SK-N-SH (cell line): ENCODE measurements at regions not wholly inside any gene's neighbourhood (a gene's known extent, or its start where the extent isn't known, plus 50 kb on each side); places are given as distances from the start of the nearest gene placed in this dataset.

Experiments
- CTCF ChIA-PET: fragments of 300-600, 350-600 bp; formaldehyde crosslinking; extraction: SDS; loops from one replicate; lab custom pipeline; 2021; lab: Yijun Ruan, JAX
- POLR2A ChIA-PET: fragments of 350-600 bp; sonication (Branson Sonifier 250); formaldehyde crosslinking; extraction: SDS; loops from one replicate; lab custom pipeline; 2020; ENCODE audit warnings: antibody characterized with exemption, inconsistent platforms; lab: Yijun Ruan, JAX
- DNase-seq: peaks from one replicate; pipeline ENCODE4 v3.0.0; 2012
- H2AFZ ChIP-seq: fragments of 200-600 bp; sonication (generic); 2 replicates; pipeline ENCODE4 v1.8.1; 2016; ENCODE audit warnings: antibody characterized with exemption, mild to moderate bottlenecking, low read depth
- H3F3A ChIP-seq: fragments of 200-600 bp; sonication (generic); replicated peaks from 2 replicates; pipeline ENCODE3; 2016; ENCODE audit warnings: antibody characterized with exemption, mild to moderate bottlenecking; ENCODE audit not compliant: insufficient read depth
- H3K27ac ChIP-seq, 2 experiments: fragments of 200-500 bp in 1 of 2; fragments of 200-600 bp in 1 of 2; sonication (Bioruptor generic) in 1 of 2; sonication (generic), shearing (Covaris generic) in 1 of 2; 2 replicates each; pipeline versions ENCODE4 v1.5.1 to v1.6.1; 2014 to 2016; ENCODE audit warnings: low read depth in 2 of 2, inconsistent platforms in 1 of 2, low read length in 1 of 2, mild to moderate bottlenecking in 1 of 2, mixed read lengths in 1 of 2
- H3K27me3 ChIP-seq: fragments of 200-600 bp; sonication (generic), shearing (Covaris generic); 2 replicates; pipeline ENCODE4 v1.6.1; 2016; ENCODE audit warnings: mixed run types; ENCODE audit not compliant: insufficient read depth
- H3K36me3 ChIP-seq, 2 experiments: fragments of 200-500 bp in 1 of 2; fragments of 200-600 bp in 1 of 2; sonication (Bioruptor generic) in 1 of 2; sonication (generic) in 1 of 2; replicated peaks in 1 of 2; 2 replicates each; pipeline versions ENCODE3 to v1.5.1; 2014 to 2016; ENCODE audit warnings: low read length in 1 of 2, mild to moderate bottlenecking in 1 of 2; ENCODE audit not compliant: insufficient read depth in 2 of 2, control insufficient read depth in 1 of 2
- H3K4me1 ChIP-seq, 2 experiments: fragments of 200-500 bp in 1 of 2; fragments of 200-600 bp in 1 of 2; sonication (Bioruptor generic) in 1 of 2; sonication (generic), shearing (Covaris generic) in 1 of 2; 2 replicates each; pipeline versions ENCODE4 v1.5.1 to v1.6.1; 2014 to 2016; ENCODE audit warnings: low read depth in 1 of 2, low read length in 1 of 2, mixed run types in 1 of 2; ENCODE audit not compliant: insufficient read depth in 2 of 2, control insufficient read depth in 1 of 2
- H3K4me2 ChIP-seq: fragments of 200-600 bp; sonication (generic), shearing (Covaris generic); 2 replicates; pipeline ENCODE4 v1.6.1; 2017; ENCODE audit warnings: mixed run types
- H3K4me3 ChIP-seq, 2 experiments: fragments of 200-500 bp in 1 of 2; fragments of 200-600 bp in 1 of 2; sonication (Bioruptor generic) in 1 of 2; sonication (generic), shearing (Covaris generic) in 1 of 2; 2 replicates each; pipeline versions ENCODE4 v1.5.1 to v1.8.1; 2014 to 2016; ENCODE audit warnings: low read depth in 2 of 2, inconsistent platforms in 1 of 2, low read length in 1 of 2, mild to moderate bottlenecking in 1 of 2, mixed read lengths in 1 of 2, moderate library complexity in 1 of 2
- H3K79me2 ChIP-seq: fragments of 200-600 bp; sonication (generic); 2 replicates; pipeline ENCODE4 v1.8.1; 2017; ENCODE audit warnings: mild to moderate bottlenecking; ENCODE audit not compliant: insufficient read depth
- H3K9ac ChIP-seq: fragments of 200-600 bp; sonication (generic); 2 replicates; pipeline ENCODE4 v1.6.1; 2017; ENCODE audit warnings: mixed run types
- H3K9me2 ChIP-seq: fragments of 200-600 bp; sonication (generic); 2 replicates; pipeline ENCODE4 v1.6.1; 2017; ENCODE audit warnings: mixed run types
- H3K9me3 ChIP-seq: fragments of 200-600 bp; sonication (generic); 2 replicates; pipeline ENCODE4 v1.6.1; 2017; ENCODE audit warnings: mixed run types, mild to moderate bottlenecking, moderate library complexity
- H4K20me1 ChIP-seq: fragments of 200-600 bp; sonication (generic); 2 replicates; pipeline ENCODE4 v1.6.1; 2017; ENCODE audit warnings: mild to moderate bottlenecking, mixed run types; ENCODE audit not compliant: insufficient read depth
- CHD2 ChIP-seq: fragments of 150-350 bp; IDR thresholded peaks from 2 replicates; pipeline ENCODE4 v1.6.1; 2018; ENCODE audit warnings: low read length; ENCODE audit not compliant: partially characterized antibody
- EP300 ChIP-seq, 2 experiments: IDR thresholded peaks; 2 replicates each; pipeline versions ENCODE4 v1.4.0 to v1.6.1; 2012; ENCODE audit warnings: borderline replicate concordance in 1 of 2, low read depth in 1 of 2, low read length in 1 of 2
- FOXJ3 ChIP-seq: sonication (generic); formaldehyde crosslinking; IDR thresholded peaks from 2 replicates; pipeline ENCODE4 v1.5.1; 2020; ENCODE audit warnings: mild to moderate bottlenecking, missing genetic modification reagents
- GABPA ChIP-seq: IDR thresholded peaks from 2 replicates; pipeline ENCODE4 v1.4.0; 2012; ENCODE audit warnings: low read depth, mild to moderate bottlenecking
- MEF2A ChIP-seq: IDR thresholded peaks from 2 replicates; pipeline ENCODE4 v1.4.0; 2012; ENCODE audit warnings: low read depth, borderline replicate concordance
- NFIC ChIP-seq: IDR thresholded peaks from 2 replicates; pipeline ENCODE4 v1.4.0; 2012; ENCODE audit warnings: borderline replicate concordance
- POLR2AphosphoS5 ChIP-seq: IDR thresholded peaks from 2 replicates; pipeline ENCODE4 v1.6.1; 2012; ENCODE audit warnings: low read depth, low read length
- RAD21 ChIP-seq: IDR thresholded peaks from 2 replicates; pipeline ENCODE4 v1.6.1; 2012; ENCODE audit warnings: mild to moderate bottlenecking, low read length
- RFX5 ChIP-seq: IDR thresholded peaks from 2 replicates; pipeline ENCODE4 v1.6.1; 2012; ENCODE audit warnings: mild to moderate bottlenecking, improper control_type of control experiment, low read length
- SMC3 ChIP-seq: IDR thresholded peaks from 2 replicates; pipeline ENCODE4 v1.6.1; 2012; ENCODE audit warnings: low read depth, low read length, improper control_type of control experiment
- USF1 ChIP-seq: IDR thresholded peaks from 2 replicates; pipeline ENCODE4 v1.4.0; 2012; ENCODE audit warnings: low read depth, borderline replicate concordance
- WGBS: methylation state at CpG from one replicate; pipeline ENCODE4 v1.1.6; 2017; ENCODE audit warnings: low lambda C conversion rate; 5-methylcytosine and 5-hydroxymethylcytosine counted together

- POLR2A ChIA-PET: interaction anchor here (0.7 kb wide), 1 partner anchor 57 kb away, joined by 3 read pairs; no protein-coding TSS in a partner anchor
- H4K20me1 ChIP-seq: no peaks in the 10 kb centered on the region
- H3K27ac ChIP-seq: no peak overlapping the region
- H3F3A ChIP-seq: no peaks in the 10 kb centered on the region
- no peak overlapping the region for H3K4me3 ChIP-seq
- no peaks in the 10 kb centered on the region for H3K79me2 ChIP-seq
- no peak overlapping the region for H2AFZ ChIP-seq
- CTCF ChIA-PET: interaction anchor here (0.7 to 1.8 kb wide), 3 partner anchors 13 to 171 kb away, joined by 4 to 6 read pairs (median 4); no protein-coding TSS in a partner anchor
- WGBS: 52% methylated on average over 14 of the region's 21 CpGs
- H3K9me3 ChIP-seq: no peaks in the 10 kb centered on the region
- no peaks in the 10 kb centered on the region for H3K9me2 ChIP-seq
- no peak overlapping the region for H3K4me2 ChIP-seq
- DNase-seq: no peak
- no peaks in the 10 kb centered on the region for H3K36me3 ChIP-seq
- H3K4me1 ChIP-seq: peaks cover 0 to 15% of the 10 kb centered on the region in 2 experiments; a peak in 1 of 4 replicates
- TF ChIP-seq MEF2A (no peak), RAD21 (no peak), GABPA (no peak), CHD2 (no peak), POLR2AphosphoS5 (no peak), SMC3 (no peak), USF1 (no peak), FOXJ3 (CRISPR knock-in tag) (no peak), RFX5 (no peak)
- H3K27me3 ChIP-seq: peaks cover 3% of the 10 kb centered on the region; the same call in 1 of the 2 replicates
- H3K9ac ChIP-seq: no peak overlapping the region
Measured at GRCh38 chr9:134272302-134273023, 53.8 kb upstream of the RXRA start.

- ChIA-PET CTCF (interaction anchor here (1.6 to 1.8 kb wide), 2 partner anchors 12 to 169 kb away, joined by 4 to 6 read pairs; no protein-coding TSS in a partner anchor), POLR2A (no interaction called here)
- Histone ChIP-seq H3K4me2 (no peak overlapping the region), H2AFZ (no peak overlapping the region), H3K9me2 (no peaks in the 10 kb centered on the region), H3K79me2 (no peaks in the 10 kb centered on the region), H3K27ac (no peak overlapping the region), H3K4me3 (no peak overlapping the region), H3K4me1 (peaks cover 0 to 15% of the 10 kb centered on the region in 2 experiments; a peak in 1 of 4 replicates), H3K36me3 (no peaks in the 10 kb centered on the region), H4K20me1 (no peaks in the 10 kb centered on the region), H3K9ac (no peak overlapping the region), H3K27me3 (no peaks in the 10 kb centered on the region), H3F3A (no peaks in the 10 kb centered on the region), H3K9me3 (no peaks in the 10 kb centered on the region)
- 82% methylated on average over 5 of the region's 5 CpGs for WGBS
- DNase-seq: no peak
- no peak for TF ChIP-seq NFIC
- no peak for TF ChIP-seq EP300 (IDR thresholded peaks at IDR 0.05; ENCODE audit: borderline replicate concordance in 1 of 2, low read depth in 1 of 2, low read length in 1 of 2)
Measured at GRCh38 chr9:134273647-134274046, 52.6 kb upstream of the RXRA start.
